Stomach smooth muscle (tissue), 2 donors: ENCODE measurements at regions not wholly inside any gene's neighbourhood (a gene's known extent, or its start where the extent isn't known, plus 50 kb on each side); places are given as distances from the start of the nearest gene placed in this dataset.
"Not testable (repeated sequence)": the region's sequence is repeated elsewhere in the genome, so short reads cannot be mapped to it uniquely, and the experiment has no call there.

Experiments
- H3K27ac ChIP-seq: one replicate; pipeline ENCODE4 v1.7.0; 2013; ENCODE audit warnings: mild to moderate bottlenecking, low read length, inconsistent platforms
- H3K27me3 ChIP-seq, 2 donors: one replicate each; pipeline ENCODE4 v1.7.0; 2013; ENCODE audit warnings: low read length in 2 of 2; ENCODE audit not compliant: insufficient read depth in 2 of 2, control insufficient read depth in 1 of 2
- H3K36me3 ChIP-seq, 2 donors: one replicate each; pipeline ENCODE4 v1.7.0; 2013; ENCODE audit warnings: low read length in 2 of 2; ENCODE audit not compliant: control insufficient read depth in 2 of 2, insufficient read depth in 2 of 2
- H3K4me1 ChIP-seq: one replicate; pipeline ENCODE4 v1.7.0; 2013; ENCODE audit warnings: low read length; ENCODE audit not compliant: control insufficient read depth, insufficient read depth
- H3K4me3 ChIP-seq, 2 donors: one replicate each; pipeline ENCODE4 v1.7.0; 2013; ENCODE audit warnings: low read length in 2 of 2
- H3K9ac ChIP-seq, 2 donors: one replicate each; pipeline ENCODE4 v1.7.0; 2013; ENCODE audit warnings: low read length in 2 of 2, mild to moderate bottlenecking in 1 of 2
- H3K9me3 ChIP-seq, 2 donors: one replicate each; pipeline ENCODE4 v1.7.0; 2013; ENCODE audit warnings: low read length in 2 of 2; ENCODE audit not compliant: control insufficient read depth in 2 of 2
- donor health status: healthy.
- donor health status: Pancreatic carcinoma.

DNA sequence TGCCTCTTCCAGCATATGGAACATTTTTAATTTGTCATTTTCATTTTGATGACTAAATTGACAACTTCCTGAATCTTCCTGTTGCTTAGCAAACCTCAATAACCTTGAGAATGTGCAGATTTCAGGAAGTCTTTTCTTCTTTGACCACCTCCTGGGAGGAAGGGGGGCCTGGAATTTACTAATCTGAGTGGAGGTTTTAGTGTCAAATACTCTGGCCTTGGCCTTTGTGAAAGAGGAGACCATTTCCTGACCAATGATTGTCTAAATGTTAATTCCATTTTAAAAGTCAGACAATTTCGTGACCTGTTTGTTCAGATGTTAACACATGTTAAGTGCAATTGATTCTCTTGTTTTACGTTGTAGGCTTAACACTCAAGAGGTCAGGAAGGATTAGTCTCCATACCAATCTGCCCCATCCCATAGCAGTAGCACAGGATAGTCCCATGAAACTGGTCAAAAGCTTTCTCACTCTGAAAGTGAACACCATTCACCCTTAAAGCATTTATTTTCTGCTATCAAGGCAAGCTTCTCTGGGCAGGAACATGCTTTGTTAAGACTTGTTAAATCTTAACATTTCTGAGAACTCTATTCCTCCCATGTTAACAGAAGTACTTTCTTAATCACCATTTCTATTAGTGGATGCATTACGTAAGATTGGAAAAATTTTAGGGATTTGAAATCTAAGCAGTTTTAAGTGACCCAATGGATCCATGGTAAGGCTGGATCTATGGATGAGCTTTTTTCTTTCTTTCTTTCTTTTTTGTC is 219.6 kb downstream of the RND3 start:
- Histone ChIP-seq H3K27me3 (no peaks in the 10 kb centered on the region), H3K4me3 (no peak overlapping the region), H3K9me3 (no peaks in the 10 kb centered on the region), H3K36me3 (no peaks in the 10 kb centered on the region), H3K9ac (no peak overlapping the region), H3K4me1 (no peaks in the 10 kb centered on the region), H3K27ac (no peak overlapping the region)

DNA sequence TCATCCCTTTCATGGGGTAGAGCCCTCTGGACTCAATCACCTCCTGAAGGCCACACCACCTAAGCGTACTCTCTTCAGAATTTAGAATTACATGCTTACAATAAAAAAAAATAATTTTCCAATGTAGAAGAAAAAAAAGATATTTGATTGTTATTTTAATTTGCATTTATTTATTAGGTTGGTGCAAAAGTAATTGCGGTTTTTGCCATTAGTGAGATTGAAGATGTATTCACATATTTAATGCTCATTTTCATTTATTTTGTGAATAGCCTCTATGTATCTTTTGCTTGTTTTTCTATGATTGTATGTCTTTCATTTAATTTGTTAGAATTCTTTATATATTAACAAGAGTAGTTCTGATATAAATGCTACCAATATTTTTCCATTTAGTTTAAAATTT is 220.5 kb downstream of the RND3 start:
- H3K27me3 ChIP-seq, result no peaks in the 10 kb centered on the region
- H3K4me3 ChIP-seq, result no peak overlapping the region
- no peaks in the 10 kb centered on the region for H3K36me3 ChIP-seq
- no peak overlapping the region for H3K9ac ChIP-seq
- no peaks in the 10 kb centered on the region for H3K9me3 ChIP-seq
- H3K4me1 ChIP-seq, result no peaks in the 10 kb centered on the region
- no peak overlapping the region for H3K27ac ChIP-seq

DNA sequence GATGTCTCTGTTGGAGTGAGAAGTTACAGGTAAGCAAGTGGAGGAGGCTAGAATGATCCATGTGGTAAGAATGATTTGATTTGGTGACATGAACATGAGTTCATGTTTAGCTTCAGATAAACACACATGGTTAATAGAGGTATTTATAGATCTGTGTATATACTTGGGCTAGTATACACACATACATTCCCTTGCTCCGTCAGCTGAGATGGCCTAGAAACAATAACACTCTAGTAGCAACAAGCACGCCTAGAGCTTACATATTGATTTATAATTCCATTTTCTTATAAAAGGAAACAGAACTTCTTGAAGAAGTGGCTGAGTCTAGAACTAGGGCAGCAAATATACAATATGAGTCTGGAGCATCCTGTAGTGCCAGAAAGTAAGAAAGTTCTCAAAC is 223.0 kb downstream of the RND3 start:
- Histone ChIP-seq H3K4me1 (no peaks in the 10 kb centered on the region), H3K36me3 (no peaks in the 10 kb centered on the region), H3K9ac (no peak overlapping the region), H3K9me3 (no peaks in the 10 kb centered on the region), H3K27ac (no peak overlapping the region), H3K4me3 (no peak overlapping the region), H3K27me3 (no peaks in the 10 kb centered on the region)

DNA sequence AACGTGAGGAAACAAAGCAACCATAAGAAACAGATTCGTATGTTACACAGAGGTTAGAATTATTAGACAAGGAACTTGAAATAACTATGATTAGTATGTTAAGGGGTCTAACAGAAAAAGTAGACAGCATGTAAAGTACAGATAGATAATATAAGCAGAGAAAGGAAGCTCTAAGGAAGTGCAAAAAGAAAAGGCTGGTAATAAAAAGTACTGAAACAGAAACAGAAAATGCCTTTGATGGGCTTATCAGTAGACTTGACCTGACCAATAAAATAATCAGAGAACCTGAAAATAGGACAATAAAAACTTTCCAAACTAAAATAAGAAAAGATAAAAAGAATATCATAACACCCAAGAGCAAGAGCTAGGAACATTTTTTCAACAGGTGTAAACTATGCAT is 225.8 kb downstream of the RND3 start:
- Histone ChIP-seq H3K4me3 (no peak overlapping the region), H3K27me3 (no peaks in the 10 kb centered on the region), H3K27ac (no peak overlapping the region), H3K36me3 (no peaks in the 10 kb centered on the region), H3K9ac (no peak overlapping the region), H3K4me1 (no peaks in the 10 kb centered on the region), H3K9me3 (no peaks in the 10 kb centered on the region)

GRCh38 chr2:150260636-150261035 is 226.8 kb downstream of the RND3 start:
- Histone ChIP-seq H3K4me1 (peaks cover 2% of the 10 kb centered on the region), H3K9ac (no peak overlapping the region), H3K27me3 (no peaks in the 10 kb centered on the region), H3K27ac (no peak overlapping the region), H3K9me3 (no peaks in the 10 kb centered on the region), H3K4me3 (no peak overlapping the region), H3K36me3 (no peaks in the 10 kb centered on the region)

- no peak overlapping the region for H3K27ac ChIP-seq
- H3K36me3 ChIP-seq, result no peaks in the 10 kb centered on the region
- H3K27me3 ChIP-seq, result no peaks in the 10 kb centered on the region
- H3K9me3 ChIP-seq, result no peaks in the 10 kb centered on the region
- H3K4me3 ChIP-seq, result no peak overlapping the region
- peaks cover 2% of the 10 kb centered on the region for H3K4me1 ChIP-seq
- H3K9ac ChIP-seq, result no peak overlapping the region
Measured at GRCh38 chr2:150259746-150260145, 227.7 kb downstream of the RND3 start.

DNA sequence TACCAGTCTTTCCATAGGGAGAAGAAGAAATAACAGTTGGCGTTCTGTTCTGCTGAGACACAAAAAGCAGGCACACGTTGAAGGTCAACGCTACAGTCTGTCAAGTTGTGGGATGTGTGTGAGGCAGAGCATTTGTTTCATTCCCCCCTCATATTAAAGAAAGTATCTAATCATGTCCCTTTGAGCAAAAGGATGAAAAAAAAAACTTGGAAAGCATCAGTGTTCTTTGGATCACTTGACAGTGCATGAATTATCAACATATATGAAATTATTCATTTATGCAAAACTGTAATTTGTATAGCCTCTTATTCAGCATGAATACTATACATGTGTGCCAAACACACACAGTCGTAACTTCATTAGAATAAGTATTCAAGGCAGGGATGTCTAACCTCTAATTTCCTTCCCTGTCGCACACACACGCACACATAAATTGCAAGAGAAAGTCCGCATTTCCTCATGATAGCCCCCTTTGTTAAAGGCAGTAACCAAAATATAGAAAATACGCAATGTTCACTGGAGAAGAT is 228.6 kb downstream of the RND3 start:
- H3K9ac ChIP-seq, result no peak overlapping the region
- no peak overlapping the region for H3K27ac ChIP-seq

DNA sequence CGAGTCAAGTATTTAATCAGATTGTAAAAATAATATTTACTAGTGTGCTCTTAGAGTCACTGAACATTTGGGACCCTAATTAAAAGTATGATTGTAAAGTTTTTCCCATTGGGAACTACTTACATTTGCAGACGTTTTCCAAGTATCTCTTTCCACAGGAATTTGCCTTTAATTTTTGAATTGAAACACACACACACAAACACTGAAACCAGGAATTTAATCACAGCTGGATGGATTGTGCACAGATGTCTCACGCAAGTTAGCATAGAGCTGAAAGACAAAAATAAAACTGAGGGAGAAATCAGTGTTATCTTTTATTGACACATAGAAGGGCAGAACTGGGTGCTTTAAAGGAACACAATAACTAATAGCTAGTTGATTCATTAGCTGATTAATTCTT is 230.7 kb downstream of the RND3 start:
- no peaks in the 10 kb centered on the region for H3K27me3 ChIP-seq
- H3K4me3 ChIP-seq, result no peak overlapping the region
- H3K9me3 ChIP-seq, result no peaks in the 10 kb centered on the region
- H3K36me3 ChIP-seq, result no peaks in the 10 kb centered on the region
- no peak overlapping the region for H3K27ac ChIP-seq
- no peak overlapping the region for H3K9ac ChIP-seq
- H3K4me1 ChIP-seq, result peaks cover 2% of the 10 kb centered on the region

More for the DNA sequence above, 228.6 kb downstream of the RND3 start:
- Histone ChIP-seq H3K4me1 (peaks cover 2% of the 10 kb centered on the region), H3K4me3 (no peak overlapping the region), H3K36me3 (no peaks in the 10 kb centered on the region), H3K27me3 (no peaks in the 10 kb centered on the region), H3K9me3 (no peaks in the 10 kb centered on the region)

GRCh38 chr2:150255528-150255927 is 231.9 kb downstream of the RND3 start:
- Histone ChIP-seq H3K27ac (no peak overlapping the region), H3K36me3 (no peaks in the 10 kb centered on the region), H3K27me3 (no peaks in the 10 kb centered on the region), H3K9me3 (no peaks in the 10 kb centered on the region), H3K4me3 (no peak overlapping the region), H3K9ac (no peak overlapping the region), H3K4me1 (peaks cover 2% of the 10 kb centered on the region)

DNA sequence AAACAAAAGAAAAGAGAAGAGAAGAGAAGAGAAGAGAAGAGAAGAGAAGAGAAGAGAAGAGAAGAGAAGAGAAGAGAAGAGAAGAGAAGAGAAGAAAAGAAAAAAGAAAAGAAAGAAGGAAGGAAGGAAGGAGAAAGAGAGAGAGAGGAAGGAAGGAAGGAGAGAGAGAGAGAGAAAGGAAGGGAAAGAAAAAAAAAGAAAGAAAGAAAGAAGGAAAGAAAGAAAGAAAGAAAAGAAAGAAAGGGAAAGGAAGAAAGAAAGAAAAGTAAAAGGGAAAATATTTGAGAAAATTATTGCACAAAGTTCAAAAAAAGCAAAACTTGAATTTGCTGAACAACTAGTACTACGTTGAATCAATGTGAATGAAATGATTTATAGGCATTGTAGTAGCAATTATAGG is 237.7 kb downstream of the RND3 start:
- H3K36me3 ChIP-seq, H3K4me3 ChIP-seq, H3K4me1 ChIP-seq, H3K27ac ChIP-seq, H3K27me3 ChIP-seq, H3K9me3 ChIP-seq, H3K9ac ChIP-seq: not testable (repeated sequence)

- Histone ChIP-seq H3K27ac (no peak overlapping the region), H3K36me3 (no peaks in the 10 kb centered on the region), H3K27me3 (no peaks in the 10 kb centered on the region), H3K9ac (no peak overlapping the region), H3K4me1 (no peaks in the 10 kb centered on the region), H3K4me3 (no peak overlapping the region), H3K9me3 (no peaks in the 10 kb centered on the region)
Measured at GRCh38 chr2:150247481-150247880, 240.0 kb downstream of the RND3 start.
